GM12878 (cell line): ENCODE measurements at regions not wholly inside any gene's neighbourhood (a gene's known extent, or its start where the extent isn't known, plus 50 kb on each side); places are given as distances from the start of the nearest gene placed in this dataset.

ENCODE experiments used
- ATAC-seq: fragments of 200-7000 bp; cut with Tn5 transposase; 3 replicates; pipeline ENCODE4 v1.9.1; 2020; ENCODE audit warnings: mild to moderate bottlenecking, moderate library complexity
- BruUV-seq: library from RNA; stranded (reverse); fragments of 400-500 nt; replicated peaks from 2 replicates; lab custom pipeline; 2021; lab: Mats Ljungman, UMichigan
- CTCF ChIA-PET: fragments of 300-600 bp; sonication (Branson Sonifier 250); formaldehyde crosslinking; extraction: SDS; loops from one replicate; lab custom pipeline; 2021; ENCODE audit warnings: inconsistent platforms; lab: Yijun Ruan, JAX
- POLR2A ChIA-PET: fragments of 350-600 bp; formaldehyde crosslinking; extraction: SDS; loops from one replicate; lab custom pipeline; 2021; ENCODE audit warnings: inconsistent platforms; lab: Charles Lee
- RAD21 ChIA-PET: fragments of 300-600 bp; sonication (Branson Sonifier 250); formaldehyde crosslinking; loops from one replicate; lab custom pipeline; 2023; ENCODE audit warnings: antibody characterized with exemption; ENCODE audit not compliant: unreplicated experiment; lab: Charles Lee
- SMC1A ChIA-PET: fragments of 300-600 bp; sonication (Branson Sonifier 250); formaldehyde crosslinking; loops from one replicate; lab custom pipeline; 2023; ENCODE audit not compliant: unreplicated experiment, uncharacterized antibody; lab: Charles Lee
- DNase-seq: peaks from one replicate; pipeline ENCODE4 v3.0.0-alpha.2; 2011; ENCODE audit warnings: low read depth, low spot score
- FAIRE-seq: peaks from 3 replicates; lab custom pipeline; 2011; peaks lifted over from hg19 to GRCh38; lab: Jason Lieb, UNC
- H2AFZ ChIP-seq: 2 replicates; pipeline ENCODE4 v1.6.0; 2011; ENCODE audit warnings: low read depth, low read length, control low read depth; ENCODE audit not compliant: control insufficient read depth
- H3K27ac ChIP-seq: 2 replicates; pipeline ENCODE4 v1.5.1; 2011; ENCODE audit warnings: control low read depth; ENCODE audit not compliant: control insufficient read depth, insufficient read depth
- H3K27me3 ChIP-seq, 2 experiments: replicated peaks in 1 of 2; 2 replicates each; pipeline versions ENCODE4 v1.6.0 to v1.6.1; 2011; ENCODE audit warnings: low read length in 1 of 2; ENCODE audit not compliant: control insufficient read depth in 2 of 2, insufficient read depth in 2 of 2
- H3K36me3 ChIP-seq, 2 experiments: 2 replicates each; pipeline ENCODE4 v1.5.1; 2011; ENCODE audit warnings: low read length in 1 of 2; ENCODE audit not compliant: control insufficient read depth in 2 of 2, insufficient read depth in 2 of 2
- H3K4me1 ChIP-seq: 2 replicates; pipeline ENCODE4 v1.6.1; 2011; ENCODE audit warnings: mild to moderate bottlenecking, low read length, moderate library complexity, mixed read lengths; ENCODE audit not compliant: control insufficient read depth, insufficient read depth
- H3K4me2 ChIP-seq: 2 replicates; pipeline ENCODE4 v1.6.0; 2011; ENCODE audit warnings: control low read depth; ENCODE audit not compliant: control insufficient read depth, insufficient read depth
- H3K4me3 ChIP-seq: fragments of 200-600 bp; sonication (generic); 2 replicates; pipeline ENCODE4 v1.5.1; 2016
- H3K79me2 ChIP-seq: 2 replicates; pipeline ENCODE4 v1.6.0; 2011; ENCODE audit warnings: low read length; ENCODE audit not compliant: control insufficient read depth, insufficient read depth
- H3K9ac ChIP-seq: 2 replicates; pipeline ENCODE4 v1.8.0; 2011; ENCODE audit warnings: low read length, control low read depth, mixed read lengths; ENCODE audit not compliant: control insufficient read depth, insufficient read depth
- H3K9me3 ChIP-seq: replicated peaks from 3 replicates; pipeline ENCODE4 v1.5.1; 2011; ENCODE audit warnings: mild to moderate bottlenecking, low read length; ENCODE audit not compliant: control insufficient read depth, insufficient read depth
- H4K20me1 ChIP-seq: 2 replicates; pipeline ENCODE4 v1.6.0; 2011; ENCODE audit not compliant: control insufficient read depth, insufficient read depth
- ATF7 ChIP-seq: fragments of 450-650 bp; IDR thresholded peaks from 2 replicates; pipeline ENCODE4 v1.6.1; 2016; ENCODE audit warnings: low read depth, mild to moderate bottlenecking
- BHLHE40 ChIP-seq, 2 experiments: fragments of 450-650 bp in 1 of 2; IDR thresholded peaks; 2 replicates each; pipeline ENCODE4 v1.6.1; 2011 to 2017; ENCODE audit warnings: low read depth in 2 of 2, borderline replicate concordance in 1 of 2, improper control_type of control experiment in 1 of 2, low read length in 1 of 2, mild to moderate bottlenecking in 1 of 2
- DPF2 ChIP-seq: fragments of 450-650 bp; IDR thresholded peaks from 2 replicates; pipeline ENCODE4 v1.6.1; 2017; ENCODE audit warnings: mild to moderate bottlenecking
- EP300 ChIP-seq, 2 experiments: fragments of 150-350 bp in 1 of 2; IDR thresholded peaks; 2 replicates each; pipeline ENCODE4 v1.6.1; 2011 to 2012; ENCODE audit warnings: low read depth in 2 of 2, low read length in 2 of 2, borderline replicate concordance in 1 of 2, improper control_type of control experiment in 1 of 2, inconsistent platforms in 1 of 2; ENCODE audit not compliant: control insufficient read depth in 1 of 2
- ESRRA ChIP-seq: IDR thresholded peaks from 2 replicates; pipeline ENCODE4 v1.6.1; 2012; ENCODE audit warnings: mild to moderate bottlenecking, low read length, improper control_type of control experiment
- HSF1 ChIP-seq: fragments of 150-350 bp; IDR thresholded peaks from 2 replicates; pipeline ENCODE4 v1.6.1; 2014; ENCODE audit warnings: mild to moderate bottlenecking, low read depth, low read length
- IKZF1 ChIP-seq: fragments of 450-650 bp; conservative IDR thresholded peaks from 2 replicates; pipeline ENCODE4 v1.6.1; 2017; ENCODE audit warnings: antibody characterized with exemption, mild to moderate bottlenecking
- IKZF2 ChIP-seq, 2 experiments: fragments of 450-650 bp; IDR thresholded peaks; 2 replicates each; pipeline ENCODE4 v1.6.1; 2017; ENCODE audit warnings: mild to moderate bottlenecking in 2 of 2, moderate library complexity in 2 of 2
- IRF4 ChIP-seq: IDR thresholded peaks from 2 replicates; pipeline ENCODE4 v1.6.1; 2011; ENCODE audit warnings: low read depth, low read length
- JUNB ChIP-seq: IDR thresholded peaks from 2 replicates; pipeline ENCODE4 v1.6.1; 2016; ENCODE audit warnings: antibody characterized with exemption, mild to moderate bottlenecking
- MTA2 ChIP-seq: fragments of 450-650 bp; IDR thresholded peaks from 2 replicates; pipeline ENCODE4 v1.6.1; 2016; ENCODE audit warnings: low read depth, mild to moderate bottlenecking, moderate library complexity
- RELB ChIP-seq: fragments of 450-650 bp; IDR thresholded peaks from 2 replicates; pipeline ENCODE4 v1.6.1; 2017; ENCODE audit warnings: low read depth, mild to moderate bottlenecking, moderate library complexity
- RUNX3 ChIP-seq: IDR thresholded peaks from 2 replicates; pipeline ENCODE4 v1.6.1; 2012; ENCODE audit warnings: low read length, inconsistent platforms
- SUZ12 ChIP-seq: fragments of 200-600 bp; sonication (generic); IDR thresholded peaks from one replicate; pipeline ENCODE4 v1.6.1; 2018; ENCODE audit warnings: antibody characterized with exemption, mild to moderate bottlenecking; ENCODE audit not compliant: unreplicated experiment
- WGBS: methylation state at CpG from one replicate; pipeline ENCODE4 v1.1.6; 2016; ENCODE audit warnings: low lambda C conversion rate; ENCODE audit not compliant: insufficient replicate concordance, insufficient coverage; ENCODE audit errors: missing lambda C conversion rate; 5-methylcytosine and 5-hydroxymethylcytosine counted together
- in situ Hi-C: fragments of 300-500 bp; cut with MboI; formaldehyde crosslinking; loops from 9 replicates; pipeline ENCODE4 v1.14.3; 2018; ENCODE audit warnings: mixed read lengths
- intact Hi-C: fragments of 100-400 bp; cut with micrococcal nuclease; formaldehyde crosslinking; loops from one replicate; pipeline ENCODE4 v1.14.2; 2022; ENCODE audit not compliant: unreplicated experiment

DNA sequence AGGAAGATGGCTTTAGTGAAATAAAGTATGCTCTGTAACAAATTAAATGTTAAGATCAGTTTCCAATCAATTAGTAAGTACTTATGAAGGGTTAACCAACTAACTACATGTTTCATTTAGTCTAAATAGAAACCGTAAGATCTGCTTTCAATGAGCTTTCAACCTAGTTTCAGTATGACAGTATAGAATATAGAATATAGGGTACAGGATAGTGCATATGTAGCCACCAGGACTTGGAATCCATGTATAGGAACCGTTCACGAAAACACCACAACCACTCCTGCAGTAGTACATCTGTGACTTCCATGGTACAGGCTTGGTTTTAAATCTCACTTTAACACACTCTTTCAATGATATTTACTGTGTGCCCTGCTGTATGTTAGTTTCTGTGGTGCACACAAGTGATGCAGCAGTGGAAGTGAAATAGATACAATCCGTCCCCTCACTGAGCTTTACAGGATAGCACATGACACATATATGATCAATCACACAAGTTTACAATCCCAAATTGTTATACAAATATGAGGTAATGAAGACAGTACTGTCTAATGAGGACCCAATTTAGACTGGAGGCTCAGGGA, 479.7 kb upstream of the MARCKS start:
- in situ Hi-C loops, result no loop called here
- 75% methylated on average over 4 of the region's 4 CpGs for WGBS
- POLR2A ChIA-PET, result interaction anchor here (0.6 to 1.3 kb wide), 2 partner anchors 481 to 487 kb away, joined by 4 to 6 read pairs; no protein-coding TSS in a partner anchor

More for the DNA sequence above, 479.7 kb upstream of the MARCKS start:
- FAIRE-seq, result no peak
- H3K9me3 ChIP-seq, result no peaks in the 10 kb centered on the region
- peak; percentile 37 for DNase-seq
- no peak overlapping the region; the same call in 1 of the 2 replicates for H3K4me2 ChIP-seq
- no peaks in the 10 kb centered on the region for H3K36me3 ChIP-seq
- ChIA-PET SMC1A (interaction anchor here (0.6 to 1.6 kb wide), 9 partner anchors 18 to 265 kb away, joined by 3 to 5 read pairs (median 4); no protein-coding TSS in a partner anchor), RAD21 (interaction anchor here (0.5 to 2.0 kb wide), 9 partner anchors 15 to 502 kb away, joined by 3 to 8 read pairs (median 4); no protein-coding TSS in a partner anchor), CTCF (interaction anchor here (1.0 kb wide), 1 partner anchor 71 kb away, joined by 3 read pairs; no protein-coding TSS in a partner anchor)
- no peak overlapping the region for H3K9ac ChIP-seq
- no peak overlapping the region for H3K4me3 ChIP-seq
- no peak overlapping the region for H3K27ac ChIP-seq
- no peaks in the 10 kb centered on the region for H3K27me3 ChIP-seq
- no peak overlapping the region for H2AFZ ChIP-seq
- BruUV-seq, result no TSS peak
- TF ChIP-seq IKZF1 (peak; percentile 54), ESRRA (no peak), JUNB (peak; percentile 69), EP300 (IDR thresholded peaks at IDR 0.05; ENCODE audit: borderline replicate concordance in 1 of 2, control insufficient read depth in 1 of 2, low read depth in 2 of 2, low read length in 2 of 2) (0 out of 4 replicates have a peak, but pooled peaks of 1 of the 2 experiments have one; percentile 22), HSF1 (no peak), MTA2 (peak; percentile 87), BHLHE40 (IDR thresholded peaks at IDR 0.05; ENCODE audit: borderline replicate concordance in 1 of 2, low read depth in 2 of 2, low read length in 1 of 2) (peak in 1 of 2 experiments; percentile 32; a peak in 1 of 4 replicates), RUNX3 (peak; percentile 62; the same call in 1 of the 2 replicates), IKZF2 (IDR thresholded peaks at IDR 0.05) (peak in 1 of 2 experiments; percentile 62), IRF4 (0 out of 2 replicates have a peak, but pooled peaks have one; percentile 25), RELB (peak; percentile 41; the same call in 1 of the 2 replicates), ATF7 (peak; percentile 65), DPF2 (peak; percentile 70), SUZ12 (no peak)
- H3K79me2 ChIP-seq, result no peaks in the 10 kb centered on the region
- intact Hi-C loops, result loop anchor here (5.0 kb wide), 1 partner anchor 250 kb away; no protein-coding TSS in a partner anchor
- peak; percentile 86 for ATAC-seq
- no peaks in the 10 kb centered on the region for H3K4me1 ChIP-seq
- H4K20me1 ChIP-seq, result no peaks in the 10 kb centered on the region
